Muscle of leg (tissue), 3 donors: ENCODE measurements at regions not wholly inside any gene's neighbourhood (a gene's known extent, or its start where the extent isn't known, plus 50 kb on each side); places are given as distances from the start of the nearest gene placed in this dataset.

Experiments
- DNase-seq: peaks from one replicate; pipeline ENCODE4 v3.0.0; 2013
- H3K27ac ChIP-seq: one replicate; pipeline ENCODE4 v1.5.1; 2013; ENCODE audit warnings: mild to moderate bottlenecking, low read length, control low read depth
- H3K27me3 ChIP-seq: one replicate; pipeline ENCODE4 v1.6.1; 2013; ENCODE audit warnings: low read length; ENCODE audit not compliant: control insufficient read depth, insufficient read depth
- H3K36me3 ChIP-seq: one replicate; pipeline ENCODE4 v1.6.1; 2013; ENCODE audit warnings: low read length; ENCODE audit not compliant: control insufficient read depth, insufficient read depth
- H3K4me1 ChIP-seq: one replicate; pipeline ENCODE4 v1.6.1; 2013; ENCODE audit warnings: low read length; ENCODE audit not compliant: control insufficient read depth, insufficient read depth
- H3K4me3 ChIP-seq: one replicate; pipeline ENCODE4 v1.5.1; 2013; ENCODE audit warnings: low read length, control low read depth
- H3K9me3 ChIP-seq: replicated peaks from 2 replicates; pipeline ENCODE4 v1.6.1; 2013; ENCODE audit warnings: low read depth, low read length; ENCODE audit not compliant: control insufficient read depth
- WGBS: methylation state at CpG from one replicate; pipeline ENCODE4 v1.1.5; 2013; ENCODE audit warnings: missing lambda C conversion rate; ENCODE audit not compliant: insufficient coverage; 5-methylcytosine and 5-hydroxymethylcytosine counted together

DNA sequence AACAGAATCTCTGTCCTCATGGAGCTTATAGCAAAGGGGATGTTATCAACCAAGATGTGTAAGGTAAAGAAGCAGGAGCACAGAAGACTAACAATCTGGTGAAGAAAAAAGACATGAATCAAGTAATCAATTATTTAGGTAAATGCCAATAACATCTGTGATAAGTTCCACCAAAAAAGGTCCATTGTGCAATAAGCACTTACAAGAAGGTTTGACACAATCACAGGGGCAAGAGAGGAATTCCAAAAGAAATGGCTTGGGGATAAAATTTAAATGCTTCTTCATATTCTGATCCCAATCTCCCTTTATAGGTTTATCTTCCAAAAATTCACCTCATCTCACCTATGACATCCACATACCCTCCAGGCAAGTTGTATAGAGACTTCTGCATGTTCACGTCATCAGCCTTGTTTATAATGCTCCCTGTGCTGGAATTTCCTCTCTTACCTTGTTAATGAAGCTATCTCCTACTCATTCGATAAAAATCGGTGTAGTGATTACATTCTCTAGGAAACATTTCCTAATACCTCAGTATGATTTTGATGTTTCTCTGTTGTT, 53.6 kb upstream of the DPT start:
- peaks cover 5% of the 10 kb centered on the region for H3K4me1 ChIP-seq
- no peaks in the 10 kb centered on the region for H3K9me3 ChIP-seq
- no peaks in the 10 kb centered on the region for H3K36me3 ChIP-seq
- no peak overlapping the region for H3K27ac ChIP-seq
- H3K4me3 ChIP-seq = no peak overlapping the region
- no peak for DNase-seq
- WGBS = 80% methylated on average over 1 of the region's 3 CpGs
- H3K27me3 ChIP-seq = no peaks in the 10 kb centered on the region

DNA sequence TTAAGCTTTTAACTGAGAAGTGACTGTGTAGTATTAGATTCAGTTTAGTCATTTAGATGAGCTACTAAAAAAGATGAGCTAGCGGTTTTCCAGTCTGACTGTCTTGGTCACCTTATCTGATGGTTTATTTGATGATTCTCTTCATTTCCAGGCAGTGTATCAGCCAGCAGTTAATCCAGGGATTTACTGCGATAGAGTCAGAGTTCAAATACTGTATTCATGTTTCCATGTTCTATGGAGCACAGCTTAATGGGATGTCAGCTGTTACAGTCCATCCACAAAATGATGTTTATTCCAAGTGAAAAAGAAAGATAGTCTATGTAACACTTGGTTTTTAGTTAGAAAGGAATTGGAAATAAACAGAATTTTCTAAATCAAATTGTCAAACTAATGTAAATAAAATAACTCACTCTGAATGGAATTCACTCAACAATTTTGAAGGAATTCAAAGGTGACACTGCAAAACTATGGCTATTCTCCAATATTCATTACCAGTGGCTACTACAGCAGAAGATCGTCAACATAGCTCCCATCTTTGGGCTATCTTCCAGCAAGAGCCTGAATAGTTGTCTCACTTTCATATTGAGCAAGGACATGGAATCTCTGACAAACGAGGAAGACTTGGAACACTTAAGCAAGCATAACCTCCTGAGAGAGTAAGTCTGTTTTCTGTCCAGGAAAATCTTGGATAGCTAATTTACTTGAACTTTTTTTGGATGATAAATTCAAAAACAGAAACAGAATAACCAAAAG, 54.6 kb upstream of the DPT start:
- Histone ChIP-seq H3K9me3 (no peaks in the 10 kb centered on the region), H3K36me3 (no peaks in the 10 kb centered on the region), H3K27ac (peak overlapping the region; percentile 84), H3K27me3 (no peaks in the 10 kb centered on the region), H3K4me3 (no peak overlapping the region), H3K4me1 (peaks cover 5% of the 10 kb centered on the region)
- DNase-seq = peak; percentile 99
- WGBS = 17% methylated on average over 1 of the region's 4 CpGs

DNA sequence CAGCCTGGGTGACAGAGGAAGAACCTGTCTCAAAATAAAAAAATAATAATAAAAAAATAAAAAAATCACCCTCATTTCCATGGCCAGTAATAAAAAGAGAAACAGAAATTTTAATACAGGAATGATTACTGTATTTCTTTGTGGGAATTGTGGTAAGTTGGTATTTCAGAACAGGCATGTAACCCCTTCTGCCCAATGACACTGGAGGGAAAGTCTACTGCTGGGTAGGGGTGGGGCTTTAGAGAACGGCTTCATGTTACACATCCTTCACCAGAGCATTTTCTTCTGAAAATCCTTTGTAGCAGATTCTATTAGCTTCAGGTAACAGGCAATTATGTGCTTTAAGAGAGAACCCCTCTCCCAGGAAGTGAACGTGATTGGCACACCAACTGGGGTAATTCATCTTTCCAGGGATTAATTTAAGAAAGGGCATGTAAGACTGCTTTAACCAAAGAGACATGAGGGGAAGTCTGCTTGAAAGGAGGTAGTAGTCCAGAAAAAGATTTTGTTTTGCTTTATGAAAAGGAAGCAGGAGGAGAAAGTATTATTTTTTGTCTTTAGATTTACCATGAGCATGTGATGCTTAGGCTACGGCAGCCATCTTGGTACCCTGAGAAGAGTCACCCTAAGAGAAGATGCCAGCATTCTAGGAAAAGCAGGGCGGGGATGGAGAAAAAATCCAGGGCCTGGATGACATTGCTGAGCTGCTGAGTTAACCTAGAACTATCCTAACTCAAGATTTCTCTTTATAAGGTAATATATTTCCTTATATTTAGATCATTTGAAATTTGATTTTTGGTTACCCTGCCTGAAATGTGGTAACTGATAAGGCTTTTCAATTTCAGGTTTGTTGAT, 57.7 kb upstream of the DPT start:
- Histone ChIP-seq H3K4me1 (peaks cover 5% of the 10 kb centered on the region), H3K27me3 (no peaks in the 10 kb centered on the region), H3K9me3 (no peaks in the 10 kb centered on the region), H3K4me3 (no peak overlapping the region), H3K27ac (no peak overlapping the region), H3K36me3 (no peaks in the 10 kb centered on the region)
- 90% methylated on average over 2 of the region's 4 CpGs for WGBS
- no peak for DNase-seq

DNA sequence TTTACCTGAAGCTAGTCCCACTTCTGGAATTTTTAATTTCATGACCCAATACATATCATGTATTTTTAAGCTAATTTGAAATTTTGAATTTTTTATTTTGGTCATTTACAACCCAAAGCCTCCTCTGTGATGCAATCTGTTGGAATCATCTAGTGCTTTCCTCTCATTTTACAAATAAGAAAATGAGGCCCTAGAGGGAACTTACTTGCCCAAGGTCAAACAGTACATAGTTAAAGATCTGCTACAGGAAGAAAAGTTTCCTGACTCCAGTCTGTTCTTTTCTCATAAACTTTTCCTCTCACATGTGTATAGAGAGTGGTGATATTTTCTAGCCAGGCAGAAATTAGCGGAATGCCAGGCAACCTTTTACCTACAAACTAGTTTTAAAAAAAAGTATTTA, 59.3 kb upstream of the DPT start:
- Histone ChIP-seq H3K4me3 (no peak overlapping the region), H3K4me1 (peaks cover 5% of the 10 kb centered on the region), H3K9me3 (no peaks in the 10 kb centered on the region), H3K27ac (no peak overlapping the region), H3K27me3 (no peaks in the 10 kb centered on the region), H3K36me3 (no peaks in the 10 kb centered on the region)
- peak; percentile 70 for DNase-seq
- no CpG with 5 or more reads among the region's 1 CpG for WGBS

DNA sequence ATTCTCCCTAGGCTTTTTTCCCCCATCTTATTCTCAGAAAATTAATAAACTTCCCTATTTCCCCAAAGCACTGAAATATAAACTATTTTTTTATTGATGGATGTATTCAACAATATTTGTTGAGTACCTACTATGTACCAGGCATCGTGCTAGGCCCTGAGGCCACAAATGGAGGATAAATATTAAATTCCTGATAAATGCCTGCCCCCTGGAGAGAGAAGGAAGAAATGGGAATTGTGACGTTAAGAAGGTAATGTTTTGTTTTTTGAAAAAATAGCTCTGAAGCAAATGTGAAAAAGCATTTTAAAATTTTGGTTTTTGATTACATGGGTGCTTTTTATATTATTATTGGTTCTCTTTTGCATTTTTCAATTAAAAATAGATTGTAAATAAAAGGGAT, 60.5 kb upstream of the DPT start:
- Histone ChIP-seq H3K4me1 (peaks cover 4% of the 10 kb centered on the region), H3K27me3 (no peaks in the 10 kb centered on the region), H3K36me3 (no peaks in the 10 kb centered on the region), H3K27ac (no peak overlapping the region), H3K4me3 (no peak overlapping the region), H3K9me3 (no peaks in the 10 kb centered on the region)
- no peak for DNase-seq
- WGBS = 100% methylated on average over 1 of the region's 2 CpGs

DNA sequence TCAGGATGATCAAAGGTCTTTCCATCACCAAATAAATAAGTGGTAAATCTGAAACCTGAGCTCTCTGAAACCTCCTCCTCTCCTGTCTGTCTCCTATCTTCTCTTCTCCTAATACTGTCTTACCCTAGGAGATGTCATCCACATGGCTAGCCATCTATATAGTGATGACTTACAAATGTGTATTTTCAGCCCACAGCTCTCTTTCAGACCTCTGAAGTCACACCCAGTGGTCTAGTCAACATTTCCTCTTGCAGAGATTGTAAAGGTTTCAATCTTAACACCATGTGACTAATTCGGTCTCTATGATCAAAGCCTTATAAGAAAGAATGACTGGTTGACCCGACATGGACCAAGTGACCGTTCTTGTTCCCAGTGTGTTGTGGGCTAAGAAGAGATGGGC, 63.1 kb upstream of the DPT start:
- H3K36me3 ChIP-seq = no peaks in the 10 kb centered on the region
- no peak for DNase-seq
- whole genome bisulfite sequencing = 83% methylated on average over 3 of the region's 3 CpGs
- H3K9me3 ChIP-seq = no peaks in the 10 kb centered on the region
- H3K27me3 ChIP-seq = no peaks in the 10 kb centered on the region
- H3K27ac ChIP-seq = no peak overlapping the region
- H3K4me3 ChIP-seq = no peak overlapping the region
- no peaks in the 10 kb centered on the region for H3K4me1 ChIP-seq

DNA sequence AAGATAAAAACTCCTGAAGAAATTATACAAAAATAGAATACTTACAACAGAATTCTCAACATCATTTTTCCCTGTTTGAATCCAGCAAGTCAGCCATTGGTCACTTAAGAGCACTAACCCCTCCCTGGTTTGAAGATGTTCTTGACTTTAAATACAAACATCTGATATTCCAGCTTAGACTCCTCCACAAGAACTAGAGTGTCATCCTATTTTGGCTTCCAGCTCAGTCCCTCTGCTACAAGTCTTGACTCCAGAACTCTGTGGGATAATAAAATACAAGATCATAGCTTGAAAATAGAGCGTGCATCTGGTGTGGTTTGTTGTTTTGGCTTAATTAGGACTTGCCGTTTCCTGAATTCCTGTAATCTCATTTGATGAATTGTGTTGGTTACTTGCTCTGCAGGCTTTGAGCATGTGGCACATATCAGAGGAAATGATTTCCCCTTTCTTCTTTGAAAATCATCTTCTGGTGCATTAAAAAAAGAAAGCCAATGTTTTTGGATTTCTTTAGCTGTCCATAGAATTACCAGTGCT, 63.7 kb upstream of the DPT start:
- Histone ChIP-seq H3K27ac (no peak overlapping the region), H3K4me1 (no peaks in the 10 kb centered on the region), H3K27me3 (no peaks in the 10 kb centered on the region), H3K36me3 (no peaks in the 10 kb centered on the region), H3K4me3 (no peak overlapping the region), H3K9me3 (no peaks in the 10 kb centered on the region)
- 50% methylated on average over 1 of the region's 2 CpGs for WGBS
- peak; percentile 57 for DNase-seq

DNA sequence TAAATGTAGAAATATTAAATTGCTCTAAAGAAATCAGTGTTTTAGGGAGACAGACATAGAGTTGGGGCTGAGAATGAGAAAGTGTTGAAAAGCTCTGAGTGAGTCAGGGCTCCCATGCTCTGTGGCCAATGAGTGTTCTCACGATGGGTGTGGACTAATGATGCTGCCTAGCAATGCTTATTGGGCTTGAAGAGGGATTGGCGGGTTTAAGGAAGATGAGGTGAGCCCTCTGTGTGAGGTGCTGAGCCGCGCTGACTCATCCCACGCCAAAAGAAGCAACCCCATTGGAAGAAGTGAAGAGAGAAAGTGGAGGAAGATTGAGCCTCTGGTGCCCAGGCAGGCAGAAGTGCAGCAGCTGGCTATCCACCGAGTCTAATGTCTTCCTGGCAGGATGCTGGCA, 65.1 kb upstream of the DPT start:
- H3K4me3 ChIP-seq = no peak overlapping the region
- H3K27me3 ChIP-seq = no peaks in the 10 kb centered on the region
- H3K27ac ChIP-seq = no peak overlapping the region
- no peak for DNase-seq
- no peaks in the 10 kb centered on the region for H3K9me3 ChIP-seq
- no peaks in the 10 kb centered on the region for H3K4me1 ChIP-seq
- WGBS = 84% methylated on average over 5 of the region's 6 CpGs
- no peaks in the 10 kb centered on the region for H3K36me3 ChIP-seq

DNA sequence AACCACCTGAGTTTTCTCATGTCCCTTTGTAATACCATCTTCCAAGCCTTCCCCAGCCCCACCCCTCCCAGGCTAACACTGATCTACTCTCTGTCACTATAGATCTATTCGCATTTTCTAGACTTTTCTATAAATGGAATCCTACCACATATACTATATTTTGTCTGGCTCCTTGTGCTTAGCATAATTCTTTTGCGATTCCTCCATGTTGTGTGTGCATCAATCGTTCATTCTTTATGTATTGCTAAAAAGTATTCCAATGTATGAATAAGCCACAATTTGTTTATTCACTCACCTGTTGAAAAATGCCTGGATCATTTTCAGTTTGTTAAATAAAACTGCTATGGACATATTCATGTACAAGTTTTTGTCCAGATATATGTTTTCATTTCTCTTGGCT, 66.7 kb upstream of the DPT start:
- no peaks in the 10 kb centered on the region for H3K36me3 ChIP-seq
- H3K27me3 ChIP-seq = no peaks in the 10 kb centered on the region
- no peak overlapping the region for H3K4me3 ChIP-seq
- no peak overlapping the region for H3K27ac ChIP-seq
- WGBS = 86% methylated on average over 1 of the region's 3 CpGs
- H3K4me1 ChIP-seq = no peaks in the 10 kb centered on the region
- H3K9me3 ChIP-seq = no peaks in the 10 kb centered on the region
- DNase-seq = no peak

DNA sequence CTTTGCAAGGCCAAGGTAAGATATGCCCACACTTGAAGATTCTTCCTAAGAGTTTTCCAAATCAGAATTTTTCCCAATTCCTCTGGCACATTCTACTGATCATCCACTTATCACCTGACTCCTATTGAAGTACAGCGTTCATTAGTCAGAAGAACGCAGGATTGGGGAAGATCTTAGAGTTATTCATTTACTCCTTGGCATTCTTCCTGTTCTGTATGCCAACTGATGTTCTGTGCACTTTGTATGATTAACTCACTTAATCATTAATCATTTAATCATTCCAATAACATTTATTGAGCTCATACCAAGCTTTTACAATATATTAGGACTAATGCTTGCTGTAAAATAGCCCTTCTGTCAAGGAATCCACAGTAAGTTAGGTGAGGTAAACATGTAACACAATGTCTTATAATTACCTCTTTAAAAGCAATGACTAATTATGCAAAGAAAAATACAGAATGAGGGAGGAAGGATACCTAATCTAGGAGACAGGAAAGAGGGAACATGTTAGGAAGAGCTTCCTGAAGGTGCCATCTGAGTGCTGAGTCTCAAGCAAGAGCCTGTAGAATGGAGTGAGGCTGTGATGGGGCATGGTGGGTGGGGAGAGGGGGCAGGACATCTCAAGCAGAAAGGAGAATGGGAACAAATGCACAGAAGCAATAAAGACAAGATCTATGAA, 71.1 kb upstream of the DPT start:
- H3K27me3 ChIP-seq = no peaks in the 10 kb centered on the region
- DNase-seq = no peak
- no peaks in the 10 kb centered on the region for H3K36me3 ChIP-seq
- H3K4me1 ChIP-seq = no peaks in the 10 kb centered on the region
- no CpG with 5 or more reads among the region's 2 CpGs for WGBS
- no peak overlapping the region for H3K4me3 ChIP-seq
- no peak overlapping the region for H3K27ac ChIP-seq
- no peaks in the 10 kb centered on the region for H3K9me3 ChIP-seq
